GM23338 (cell line): ENCODE measurements at regions not wholly inside any gene's neighbourhood (a gene's known extent, or its start where the extent isn't known, plus 50 kb on each side); places are given as distances from the start of the nearest gene placed in this dataset.

ENCODE experiments used
- CREB1 ChIP-seq: fragments of 250-450 bp; sonication (Bioruptor Pico); IDR thresholded peaks from 2 replicates; pipeline ENCODE4 v1.5.0; 2020; ENCODE audit warnings: low read depth, mild to moderate bottlenecking, moderate library complexity
- EZH2 ChIP-seq: fragments of 200-600 bp; sonication (generic); IDR thresholded peaks from one replicate; pipeline ENCODE4 v1.8.0; 2017; ENCODE audit warnings: antibody characterized with exemption, mild to moderate bottlenecking, low read depth; ENCODE audit not compliant: unreplicated experiment
- EZH2phosphoT487 ChIP-seq: fragments of 200-600 bp; sonication (generic); IDR thresholded peaks from one replicate; pipeline ENCODE4 v1.8.1; 2018; ENCODE audit warnings: antibody characterized with exemption; ENCODE audit not compliant: unreplicated experiment
- JUNB ChIP-seq: IDR thresholded peaks from one replicate; pipeline ENCODE4 v1.6.1; 2016; ENCODE audit warnings: antibody characterized with exemption; ENCODE audit not compliant: unreplicated experiment
- NANOG ChIP-seq: IDR thresholded peaks from 2 replicates; pipeline ENCODE4 v1.6.1; 2016; ENCODE audit warnings: antibody characterized with exemption, borderline replicate concordance
- POLR2AphosphoS5 ChIP-seq: IDR thresholded peaks from 2 replicates; pipeline ENCODE4 v1.6.1; 2016; ENCODE audit warnings: antibody characterized with exemption, low read depth
- STAT1 ChIP-seq: IDR thresholded peaks from one replicate; pipeline ENCODE4 v1.6.1; 2016; ENCODE audit warnings: antibody characterized with exemption; ENCODE audit not compliant: unreplicated experiment
- ZNF114 ChIP-seq: fragments of 250-450 bp; sonication (Bioruptor Pico); IDR thresholded peaks from 2 replicates; pipeline ENCODE4 v1.5.0; 2020; ENCODE audit warnings: mild to moderate bottlenecking, moderate library complexity
- ZNF331 ChIP-seq: fragments of 250-450 bp; sonication (Bioruptor Pico); IDR thresholded peaks from 2 replicates; pipeline ENCODE4 v1.5.0; 2020; ENCODE audit warnings: low read depth, mild to moderate bottlenecking, moderate library complexity
- TF ChIP-seq, protein P1 (sequence below), 2 experiments: fragments of 200-600 bp in 1 of 2; sonication (generic) in 1 of 2; conservative IDR thresholded peaks; 2 replicates each; pipeline versions ENCODE4 v1.5.1 to v1.6.1; 2016 to 2017; ENCODE audit warnings: antibody characterized with exemption in 2 of 2, low read depth in 2 of 2, mild to moderate bottlenecking in 2 of 2, moderate library complexity in 1 of 2
- TF ChIP-seq, protein P2 (sequence below): IDR thresholded peaks from 2 replicates; pipeline ENCODE4 v1.6.1; 2016; ENCODE audit warnings: antibody characterized with exemption
- TF ChIP-seq, protein P3 (sequence below): IDR thresholded peaks from one replicate; pipeline ENCODE4 v1.6.1; 2018; ENCODE audit warnings: antibody characterized with exemption; ENCODE audit not compliant: unreplicated experiment

DNA sequence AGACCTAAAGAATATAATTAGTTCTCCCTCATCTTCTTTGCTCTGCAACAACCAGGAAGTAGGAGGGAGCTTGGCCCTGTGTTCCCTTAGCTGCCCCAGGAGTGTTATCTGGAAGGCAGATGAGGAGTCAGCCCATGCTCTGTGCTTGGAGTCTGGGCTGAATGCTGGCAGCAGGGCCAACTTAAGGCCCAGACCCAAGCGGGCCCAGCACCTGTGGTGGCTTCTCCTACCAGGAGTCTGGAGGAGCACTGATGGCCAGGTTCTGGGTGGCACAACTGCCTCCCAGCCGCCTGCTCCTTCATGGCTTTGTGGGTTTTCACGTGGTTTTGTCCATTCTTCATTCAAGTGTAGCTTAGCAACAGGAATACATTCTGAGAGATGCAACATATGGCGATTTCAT, 1910.7 kb upstream of the LRRTM1 start:
- TF ChIP-seq, protein P1, sequence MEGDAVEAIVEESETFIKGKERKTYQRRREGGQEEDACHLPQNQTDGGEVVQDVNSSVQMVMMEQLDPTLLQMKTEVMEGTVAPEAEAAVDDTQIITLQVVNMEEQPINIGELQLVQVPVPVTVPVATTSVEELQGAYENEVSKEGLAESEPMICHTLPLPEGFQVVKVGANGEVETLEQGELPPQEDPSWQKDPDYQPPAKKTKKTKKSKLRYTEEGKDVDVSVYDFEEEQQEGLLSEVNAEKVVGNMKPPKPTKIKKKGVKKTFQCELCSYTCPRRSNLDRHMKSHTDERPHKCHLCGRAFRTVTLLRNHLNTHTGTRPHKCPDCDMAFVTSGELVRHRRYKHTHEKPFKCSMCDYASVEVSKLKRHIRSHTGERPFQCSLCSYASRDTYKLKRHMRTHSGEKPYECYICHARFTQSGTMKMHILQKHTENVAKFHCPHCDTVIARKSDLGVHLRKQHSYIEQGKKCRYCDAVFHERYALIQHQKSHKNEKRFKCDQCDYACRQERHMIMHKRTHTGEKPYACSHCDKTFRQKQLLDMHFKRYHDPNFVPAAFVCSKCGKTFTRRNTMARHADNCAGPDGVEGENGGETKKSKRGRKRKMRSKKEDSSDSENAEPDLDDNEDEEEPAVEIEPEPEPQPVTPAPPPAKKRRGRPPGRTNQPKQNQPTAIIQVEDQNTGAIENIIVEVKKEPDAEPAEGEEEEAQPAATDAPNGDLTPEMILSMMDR (conservative IDR thresholded peaks at IDR 0.05; ENCODE audit: low read depth in 2 of 2), result no peak
- TF ChIP-seq EZH2phosphoT487 (no peak), CREB1 (no peak), POLR2AphosphoS5 (no peak), EZH2 (no peak), ZNF331 (CRISPR knock-in tag) (no peak), JUNB (no peak), ZNF114 (no peak), NANOG (no peak), STAT1 (no peak)
- TF ChIP-seq, protein P2, sequence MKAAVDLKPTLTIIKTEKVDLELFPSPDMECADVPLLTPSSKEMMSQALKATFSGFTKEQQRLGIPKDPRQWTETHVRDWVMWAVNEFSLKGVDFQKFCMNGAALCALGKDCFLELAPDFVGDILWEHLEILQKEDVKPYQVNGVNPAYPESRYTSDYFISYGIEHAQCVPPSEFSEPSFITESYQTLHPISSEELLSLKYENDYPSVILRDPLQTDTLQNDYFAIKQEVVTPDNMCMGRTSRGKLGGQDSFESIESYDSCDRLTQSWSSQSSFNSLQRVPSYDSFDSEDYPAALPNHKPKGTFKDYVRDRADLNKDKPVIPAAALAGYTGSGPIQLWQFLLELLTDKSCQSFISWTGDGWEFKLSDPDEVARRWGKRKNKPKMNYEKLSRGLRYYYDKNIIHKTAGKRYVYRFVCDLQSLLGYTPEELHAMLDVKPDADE, result no peak
- TF ChIP-seq, protein P3, sequence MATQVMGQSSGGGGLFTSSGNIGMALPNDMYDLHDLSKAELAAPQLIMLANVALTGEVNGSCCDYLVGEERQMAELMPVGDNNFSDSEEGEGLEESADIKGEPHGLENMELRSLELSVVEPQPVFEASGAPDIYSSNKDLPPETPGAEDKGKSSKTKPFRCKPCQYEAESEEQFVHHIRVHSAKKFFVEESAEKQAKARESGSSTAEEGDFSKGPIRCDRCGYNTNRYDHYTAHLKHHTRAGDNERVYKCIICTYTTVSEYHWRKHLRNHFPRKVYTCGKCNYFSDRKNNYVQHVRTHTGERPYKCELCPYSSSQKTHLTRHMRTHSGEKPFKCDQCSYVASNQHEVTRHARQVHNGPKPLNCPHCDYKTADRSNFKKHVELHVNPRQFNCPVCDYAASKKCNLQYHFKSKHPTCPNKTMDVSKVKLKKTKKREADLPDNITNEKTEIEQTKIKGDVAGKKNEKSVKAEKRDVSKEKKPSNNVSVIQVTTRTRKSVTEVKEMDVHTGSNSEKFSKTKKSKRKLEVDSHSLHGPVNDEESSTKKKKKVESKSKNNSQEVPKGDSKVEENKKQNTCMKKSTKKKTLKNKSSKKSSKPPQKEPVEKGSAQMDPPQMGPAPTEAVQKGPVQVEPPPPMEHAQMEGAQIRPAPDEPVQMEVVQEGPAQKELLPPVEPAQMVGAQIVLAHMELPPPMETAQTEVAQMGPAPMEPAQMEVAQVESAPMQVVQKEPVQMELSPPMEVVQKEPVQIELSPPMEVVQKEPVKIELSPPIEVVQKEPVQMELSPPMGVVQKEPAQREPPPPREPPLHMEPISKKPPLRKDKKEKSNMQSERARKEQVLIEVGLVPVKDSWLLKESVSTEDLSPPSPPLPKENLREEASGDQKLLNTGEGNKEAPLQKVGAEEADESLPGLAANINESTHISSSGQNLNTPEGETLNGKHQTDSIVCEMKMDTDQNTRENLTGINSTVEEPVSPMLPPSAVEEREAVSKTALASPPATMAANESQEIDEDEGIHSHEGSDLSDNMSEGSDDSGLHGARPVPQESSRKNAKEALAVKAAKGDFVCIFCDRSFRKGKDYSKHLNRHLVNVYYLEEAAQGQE, result no peak
